Mammary epithelial cell (primary cell): ENCODE measurements at regions not wholly inside any gene's neighbourhood (a gene's known extent, or its start where the extent isn't known, plus 50 kb on each side); places are given as distances from the start of the nearest gene placed in this dataset.

ENCODE experiments used
- CTCF ChIP-seq, 2 donors: IDR thresholded peaks in 1 of 2; conservative IDR thresholded peaks in 1 of 2; 2 replicates each; pipeline ENCODE4 v1.5.1; 2011 to 2012; ENCODE audit warnings: inconsistent platforms in 2 of 2, low read length in 2 of 2, mild to moderate bottlenecking in 2 of 2, control low read depth in 1 of 2, low read depth in 1 of 2; ENCODE audit not compliant: insufficient read depth in 1 of 2; ENCODE audit errors: extremely low read depth in 1 of 2
- EZH2 ChIP-seq: IDR thresholded peaks from 2 replicates; pipeline ENCODE4 v1.6.1; 2012; ENCODE audit warnings: low read length, inconsistent platforms, borderline replicate concordance

DNA sequence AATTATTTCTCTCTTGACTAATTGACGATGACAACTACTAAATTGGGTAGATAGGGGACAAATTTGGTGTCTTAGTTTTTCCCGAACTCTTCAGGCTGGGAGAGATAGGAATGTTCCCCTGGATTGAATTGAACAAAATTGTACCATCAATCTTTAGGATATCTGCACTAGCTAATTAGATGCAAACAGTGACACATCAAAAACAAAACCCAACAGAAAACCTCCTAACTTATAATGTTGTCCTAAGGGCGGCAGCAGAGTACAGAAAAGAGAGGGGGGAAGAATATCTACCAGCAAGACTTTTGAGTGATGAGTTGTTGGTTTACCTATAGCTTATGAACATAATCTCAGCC lies 342.9 kb downstream of the INSIG2 start:
- TF ChIP-seq CTCF (conservative IDR thresholded peaks at IDR 0.05 in 1 of 2, IDR thresholded peaks at IDR 0.05 in 1 of 2; ENCODE audit: extremely low read depth in 1 of 2, insufficient read depth in 1 of 2, low read depth in 1 of 2, low read length in 2 of 2) (peak in 1 of 2 donors; percentile 22), EZH2 (no peak)
